TTC549 (cell line): ENCODE measurements at regions not wholly inside any gene's neighbourhood (a gene's known extent, or its start where the extent isn't known, plus 50 kb on each side); places are given as distances from the start of the nearest gene placed in this dataset.

Source experiments
- FAIRE-seq: peaks from 2 replicates; lab custom pipeline; 2012; peaks lifted over from hg19 to GRCh38; lab: Jason Lieb, UNC

- FAIRE-seq, result no peak
These were observed 649.9 kb upstream of the RAB6C start for GRCh38 chr2:129329574-129329973.

GRCh38 chr2:129330504-129330903, 649.0 kb upstream of the RAB6C start:
- no peak for FAIRE-seq

- no peak for FAIRE-seq
These were observed 647.8 kb upstream of the RAB6C start for GRCh38 chr2:129331638-129332037.

- FAIRE-seq, result no peak
These were observed 645.3 kb upstream of the RAB6C start for GRCh38 chr2:129334128-129334527.

- no peak for FAIRE-seq
These were observed 644.6 kb upstream of the RAB6C start for GRCh38 chr2:129334696-129335410.

- no peak for FAIRE-seq
These were observed 643.2 kb upstream of the RAB6C start for GRCh38 chr2:129336276-129336675.

GRCh38 chr2:129337076-129337475, 642.4 kb upstream of the RAB6C start:
- FAIRE-seq, result no peak

- no peak for FAIRE-seq
These were observed 633.9 kb upstream of the RAB6C start for GRCh38 chr2:129345540-129345939.

- no peak for FAIRE-seq
These were observed 631.8 kb upstream of the RAB6C start for GRCh38 chr2:129347486-129348217.

GRCh38 chr2:129354631-129355030, 624.8 kb upstream of the RAB6C start:
- no peak for FAIRE-seq

- no peak for FAIRE-seq
These were observed 617.8 kb upstream of the RAB6C start for GRCh38 chr2:129361688-129362087.

GRCh38 chr2:129366263-129366662, 613.2 kb upstream of the RAB6C start:
- FAIRE-seq, result no peak

- FAIRE-seq, result no peak
These were observed 612.4 kb upstream of the RAB6C start for GRCh38 chr2:129367107-129367506.

- no peak for FAIRE-seq
These were observed 610.0 kb upstream of the RAB6C start for GRCh38 chr2:129369437-129369836.

- no peak for FAIRE-seq
These were observed 605.0 kb upstream of the RAB6C start for GRCh38 chr2:129374452-129374851.

- FAIRE-seq, result no peak
These were observed 603.6 kb upstream of the RAB6C start for GRCh38 chr2:129375632-129376425.

- no peak for FAIRE-seq
These were observed 602.9 kb upstream of the RAB6C start for GRCh38 chr2:129376426-129377077.

GRCh38 chr2:129377078-129377469, 602.4 kb upstream of the RAB6C start:
- no peak for FAIRE-seq

- no peak for FAIRE-seq
These were observed 601.3 kb upstream of the RAB6C start for GRCh38 chr2:129378186-129378585.

GRCh38 chr2:129379411-129379810, 600.1 kb upstream of the RAB6C start:
- FAIRE-seq, result no peak

- no peak for FAIRE-seq
These were observed 597.7 kb upstream of the RAB6C start for GRCh38 chr2:129381789-129382188.

- no peak for FAIRE-seq
These were observed 590.6 kb upstream of the RAB6C start for GRCh38 chr2:129388870-129389269.

- FAIRE-seq, result no peak
These were observed 585.6 kb upstream of the RAB6C start for GRCh38 chr2:129393816-129394215.
